Frontal cortex (tissue), 3 donors: ENCODE measurements at regions not wholly inside any gene's neighbourhood (a gene's known extent, or its start where the extent isn't known, plus 50 kb on each side); places are given as distances from the start of the nearest gene placed in this dataset.

Source experiments
- DNase-seq, 2 donors: peaks; one replicate each; pipeline ENCODE4 v3.0.0; 2012; ENCODE audit warnings: low spot score in 2 of 2
- FAIRE-seq: peaks from 2 replicates; lab custom pipeline; 2012; peaks lifted over from hg19 to GRCh38; lab: Jason Lieb, UNC
- donor health status: control.
- donor health status: control.
- donor health status: control.

- no peak for DNase-seq
Observed at GRCh38 chr2:236687296-236687965, 117.8 kb downstream of the ACKR3 start.

GRCh38 chr2:236688157-236688556, 118.5 kb downstream of the ACKR3 start:
- DNase-seq (no peak), FAIRE-seq (no peak)

More at GRCh38 chr2:236687296-236687965, 117.8 kb downstream of the ACKR3 start:
- FAIRE-seq = no peak

- DNase-seq = no peak
Observed at GRCh38 chr2:236688563-236689392, 119.2 kb downstream of the ACKR3 start.

GRCh38 chr2:236689393-236689700, 119.7 kb downstream of the ACKR3 start:
- FAIRE-seq (no peak), DNase-seq (no peak)

More at GRCh38 chr2:236688563-236689392, 119.2 kb downstream of the ACKR3 start:
- no peak for FAIRE-seq

- no peak for DNase-seq
Observed at GRCh38 chr2:236689981-236690380, 120.4 kb downstream of the ACKR3 start.

GRCh38 chr2:236690726-236691125, 121.1 kb downstream of the ACKR3 start:
- FAIRE-seq = no peak
- DNase-seq = no peak

More at GRCh38 chr2:236689981-236690380, 120.4 kb downstream of the ACKR3 start:
- no peak for FAIRE-seq

GRCh38 chr2:236691799-236692167, 122.2 kb downstream of the ACKR3 start:
- FAIRE-seq (no peak), DNase-seq (no peak)

GRCh38 chr2:236692937-236693336, 123.3 kb downstream of the ACKR3 start:
- no peak for FAIRE-seq
- no peak for DNase-seq

DNA sequence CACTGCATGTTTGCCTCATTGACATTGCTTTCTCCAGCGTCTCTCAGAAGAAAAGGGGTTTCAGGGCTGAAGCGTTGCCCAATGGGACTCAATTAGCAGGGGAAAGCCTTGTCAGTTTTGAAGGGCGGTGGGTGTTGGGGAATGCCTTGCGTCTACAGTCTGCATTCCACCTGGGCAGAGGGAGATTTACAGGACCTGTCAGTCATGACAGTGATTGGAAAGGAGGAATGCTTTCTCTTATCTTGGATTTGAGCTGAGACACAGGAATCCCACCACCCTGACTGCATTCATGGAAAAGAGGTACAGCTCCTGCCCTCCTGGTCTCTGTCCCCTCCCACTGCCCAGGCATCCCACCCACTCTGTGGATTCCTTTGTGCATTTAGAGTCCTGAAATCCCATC, 123.9 kb downstream of the ACKR3 start:
- FAIRE-seq (no peak), DNase-seq (no peak)

DNA sequence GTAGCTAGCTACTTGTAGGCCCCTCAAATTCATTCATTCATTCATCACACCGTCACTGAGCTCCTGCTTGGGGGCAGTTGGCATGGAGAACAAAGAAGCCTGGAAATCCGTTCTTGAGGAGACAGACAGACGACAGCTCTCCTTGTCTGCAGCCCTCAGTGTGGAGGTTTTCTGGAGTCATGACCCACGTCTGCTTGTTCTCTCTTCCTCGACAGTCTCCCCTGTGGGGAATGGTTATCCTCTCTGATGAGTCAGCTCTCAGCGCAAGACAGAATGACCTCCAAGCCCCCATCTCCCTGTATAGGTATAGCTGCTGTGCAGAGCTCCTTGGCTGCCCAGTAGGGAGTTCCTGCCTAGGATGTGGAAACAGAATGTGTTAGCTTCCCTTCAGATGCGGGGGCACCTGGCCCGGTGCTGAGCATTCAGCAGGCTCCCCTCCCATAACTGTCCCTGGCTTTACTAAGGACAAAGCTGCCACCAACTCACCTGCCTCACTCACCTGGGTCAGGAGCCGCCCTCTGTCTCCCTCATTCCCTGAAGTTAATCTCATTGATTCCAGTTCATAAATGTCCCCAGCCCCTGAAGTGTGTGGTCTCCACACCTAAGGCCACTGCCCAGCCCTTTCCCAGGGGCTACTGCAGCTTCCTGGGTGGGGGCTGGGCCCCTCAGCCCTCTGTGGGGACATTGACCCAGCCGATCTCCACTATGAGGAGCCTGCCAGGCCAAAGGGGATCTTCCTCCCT, 124.7 kb downstream of the ACKR3 start:
- FAIRE-seq = no peak

DNA sequence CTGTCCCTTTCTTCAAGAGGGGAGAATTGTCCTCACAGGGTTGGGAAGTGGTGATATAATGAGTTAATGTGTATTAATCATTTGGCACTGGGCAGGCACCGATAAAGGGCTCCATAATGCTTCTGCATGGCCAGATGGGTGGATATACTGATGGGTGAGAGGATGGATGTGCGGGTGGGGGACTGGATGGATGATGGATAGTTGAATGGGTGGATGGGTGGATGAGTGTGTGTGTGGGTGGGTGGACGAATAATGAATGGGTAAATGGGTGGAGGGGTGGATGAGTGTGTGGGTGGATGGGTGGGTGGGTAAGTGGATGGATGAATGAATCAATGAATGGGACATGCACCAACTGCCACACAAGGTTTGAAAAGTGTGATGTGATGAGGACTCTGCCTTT, 127.2 kb downstream of the ACKR3 start:
- no peak for DNase-seq
- FAIRE-seq = no peak

More for the DNA sequence above, 124.7 kb downstream of the ACKR3 start:
- DNase-seq = no peak

DNA sequence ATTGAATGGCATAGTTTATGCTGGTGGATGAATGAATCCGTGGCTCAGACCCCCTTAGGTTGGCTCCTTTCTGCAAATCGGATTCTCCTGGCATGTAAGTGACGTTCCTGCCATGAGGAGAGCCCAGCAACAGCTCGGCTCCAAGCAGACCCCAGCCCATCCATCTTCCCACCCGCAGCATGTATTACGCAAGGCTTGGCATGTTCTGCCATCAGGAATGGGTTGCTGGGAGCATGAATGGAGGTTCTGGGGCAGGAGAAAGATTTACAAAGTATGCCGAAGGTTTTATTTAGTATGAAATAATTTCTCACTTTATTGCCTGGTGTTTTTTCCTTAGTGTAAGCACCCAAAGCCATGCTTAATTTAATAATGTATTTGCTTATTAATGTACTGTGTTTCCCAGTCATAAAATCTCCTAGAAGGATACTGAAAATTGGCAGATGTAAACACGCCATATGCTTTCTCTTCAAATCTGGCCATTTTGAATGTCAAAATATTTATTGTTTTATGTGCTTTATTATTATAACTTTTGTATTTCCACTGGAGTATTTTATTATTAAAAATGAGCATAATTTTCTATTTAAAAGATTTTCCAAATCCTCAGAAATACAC, 128.5 kb downstream of the ACKR3 start:
- no peak for FAIRE-seq
- DNase-seq = no peak

- FAIRE-seq = no peak
Observed at GRCh38 chr2:236700703-236701102, 131.1 kb downstream of the ACKR3 start.

DNA sequence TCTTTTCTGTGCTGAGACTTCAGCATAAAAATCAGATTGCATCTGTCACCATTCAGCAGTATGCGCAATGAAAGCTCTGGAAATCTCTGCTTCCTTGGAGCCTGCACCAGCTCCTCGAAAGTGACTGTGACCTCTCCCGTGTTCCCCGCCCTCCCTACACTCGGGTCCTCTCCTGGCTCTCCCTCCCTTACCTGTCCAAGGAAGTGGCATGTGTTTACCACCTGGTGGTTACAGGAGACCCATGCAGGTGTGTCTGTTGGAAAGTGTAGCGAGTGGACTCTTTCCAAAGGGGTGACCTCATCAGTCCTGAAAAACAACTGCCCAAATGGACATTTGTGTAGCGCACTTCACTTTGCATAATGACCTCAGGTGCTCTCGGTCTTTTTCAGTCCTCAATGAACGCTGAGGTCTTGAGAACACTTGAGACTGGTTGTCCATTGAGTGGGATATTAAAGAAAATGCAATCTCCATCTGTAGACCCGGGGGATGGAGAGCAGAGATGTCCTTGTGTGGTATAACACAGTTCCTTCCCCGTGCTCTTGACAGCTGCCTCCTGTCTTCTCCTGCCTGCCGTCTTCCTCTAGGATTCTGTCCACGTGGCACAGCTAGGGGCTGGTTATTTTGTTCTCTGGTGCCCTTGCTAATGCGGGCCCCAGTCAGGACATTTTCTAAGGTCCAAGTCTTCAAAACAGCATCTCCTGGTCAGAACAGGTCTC, 133.2 kb downstream of the ACKR3 start:
- DNase-seq (no peak), FAIRE-seq (no peak)

More at GRCh38 chr2:236700703-236701102, 131.1 kb downstream of the ACKR3 start:
- no peak for DNase-seq

DNA sequence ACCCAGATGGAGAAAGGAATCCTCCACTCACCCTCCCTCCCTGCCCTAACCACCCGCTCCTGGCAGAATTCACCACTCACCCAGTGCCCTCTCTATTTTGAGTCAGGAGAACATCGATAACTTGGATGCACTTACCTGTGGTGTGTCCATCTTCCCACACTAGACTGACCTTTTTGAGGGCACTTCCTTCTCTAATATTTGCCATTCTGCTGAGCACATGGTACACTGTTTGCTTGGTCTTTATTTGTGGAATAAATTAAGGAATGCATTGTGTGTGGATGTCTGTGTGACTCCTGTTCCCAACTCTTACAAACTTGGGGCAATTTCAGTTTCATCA, 133.7 kb downstream of the ACKR3 start:
- DNase-seq (no peak), FAIRE-seq (no peak)

DNA sequence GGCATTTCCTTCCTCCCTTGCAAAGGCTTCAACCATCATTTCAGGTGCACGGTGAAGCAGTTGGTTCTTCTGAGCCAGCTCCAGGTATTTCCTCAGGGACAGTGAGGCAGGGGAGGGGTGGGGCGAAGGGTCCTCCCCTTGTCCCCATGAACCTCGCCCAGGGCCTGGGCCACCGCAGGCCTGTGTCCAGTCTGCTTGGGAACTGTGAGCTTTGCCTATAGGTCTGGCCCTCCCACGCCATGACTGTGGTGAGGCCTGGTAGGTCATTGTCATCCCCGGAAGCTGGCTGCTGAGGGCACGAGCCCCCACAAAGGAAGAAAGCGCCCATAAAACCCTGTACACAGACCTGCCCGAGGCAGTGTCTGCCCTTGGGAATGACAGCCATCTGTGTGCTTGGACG, 134.3 kb downstream of the ACKR3 start:
- no peak for FAIRE-seq
- no peak for DNase-seq

DNA sequence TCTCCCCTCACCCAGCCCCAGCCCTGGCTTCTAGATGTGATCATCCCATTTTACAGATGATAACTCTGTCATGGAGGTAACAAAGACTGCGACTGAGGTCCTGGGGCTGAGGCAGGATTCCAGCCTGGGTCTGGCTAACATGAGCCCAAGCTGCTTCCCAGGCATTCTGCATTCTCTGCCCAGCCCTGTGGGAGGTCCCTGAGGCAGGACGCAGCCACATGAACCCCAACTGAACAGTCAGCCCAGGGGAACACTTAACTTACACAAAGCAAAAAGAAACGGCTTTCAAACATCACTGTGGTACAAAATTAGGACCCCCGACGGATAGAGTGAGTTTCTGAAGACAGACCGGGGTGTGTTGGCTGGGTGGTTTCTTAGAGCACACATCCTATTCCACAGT, 135.3 kb downstream of the ACKR3 start:
- DNase-seq (no peak), FAIRE-seq (no peak)

GRCh38 chr2:236705295-236706105, 135.9 kb downstream of the ACKR3 start:
- FAIRE-seq (no peak), DNase-seq (no peak)

DNA sequence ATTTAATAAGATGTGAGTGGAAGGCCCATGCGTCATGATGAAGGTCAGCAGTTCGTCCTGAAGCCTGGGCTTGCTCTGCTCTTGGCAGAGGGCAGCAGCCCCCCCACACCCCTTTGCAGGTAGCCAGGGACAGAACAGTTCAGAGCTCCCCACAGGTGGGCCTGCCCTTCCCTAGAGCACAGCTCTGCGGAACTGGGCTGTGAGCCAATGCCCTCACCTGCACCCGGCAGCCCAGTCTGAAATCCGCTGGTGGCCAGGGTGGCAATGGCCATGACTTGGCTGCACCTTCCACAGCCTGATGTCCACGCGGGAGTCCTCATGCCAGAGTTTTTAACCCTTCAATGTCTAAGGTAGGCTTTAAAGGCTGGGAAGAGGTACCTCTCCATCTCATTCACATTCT, 136.7 kb downstream of the ACKR3 start:
- DNase-seq (no peak), FAIRE-seq (no peak)
